GM12865 (cell line): ENCODE measurements at regions not wholly inside any gene's neighbourhood (a gene's known extent, or its start where the extent isn't known, plus 50 kb on each side); places are given as distances from the start of the nearest gene placed in this dataset.

Source experiments
- DNase-seq: peaks from one replicate; pipeline ENCODE4 v3.0.0; 2010; ENCODE audit warnings: low read depth
- H3K4me3 ChIP-seq: 2 replicates; pipeline ENCODE4 v1.5.1; 2011; ENCODE audit warnings: mild to moderate bottlenecking, low read depth, low read length, control low read depth
- CTCF ChIP-seq: IDR thresholded peaks from 2 replicates; pipeline ENCODE4 v1.5.1; 2011; ENCODE audit warnings: low read length, control low read depth, low read depth, inconsistent platforms; ENCODE audit not compliant: insufficient read depth; ENCODE audit errors: missing control alignments

- H3K4me3 ChIP-seq, result no peak overlapping the region
- DNase-seq, result no peak
- TF ChIP-seq CTCF, result no peak
Measured at GRCh38 chr5:98104454-98105188, 668.8 kb upstream of the RGMB start.

- TF ChIP-seq CTCF, result no peak
- DNase-seq, result no peak
- H3K4me3 ChIP-seq, result no peak overlapping the region
Measured at GRCh38 chr5:98105681-98106080, 667.8 kb upstream of the RGMB start.

GRCh38 chr5:98106116-98107031 is 667.1 kb upstream of the RGMB start:
- no peak overlapping the region for H3K4me3 ChIP-seq
- DNase-seq, result no peak

GRCh38 chr5:98108497-98108896 is 665.0 kb upstream of the RGMB start:
- no peak overlapping the region for H3K4me3 ChIP-seq
- DNase-seq, result no peak
- TF ChIP-seq CTCF, result no peak

More at GRCh38 chr5:98106116-98107031, 667.1 kb upstream of the RGMB start:
- TF ChIP-seq CTCF, result no peak

GRCh38 chr5:98109561-98110006 is 663.9 kb upstream of the RGMB start:
- no peak for TF ChIP-seq CTCF
- no peak overlapping the region for H3K4me3 ChIP-seq
- DNase-seq, result no peak

GRCh38 chr5:98110282-98110691 is 663.2 kb upstream of the RGMB start:
- H3K4me3 ChIP-seq, result no peak overlapping the region
- no peak for TF ChIP-seq CTCF
- no peak for DNase-seq
